Bone marrow (tissue), 2 donors: ENCODE measurements at regions not wholly inside any gene's neighbourhood (a gene's known extent, or its start where the extent isn't known, plus 50 kb on each side); places are given as distances from the start of the nearest gene placed in this dataset.
"Not testable (repeated sequence)": the region's sequence is repeated elsewhere in the genome, so short reads cannot be mapped to it uniquely, and the experiment has no call there.

ENCODE experiments used
- DNase-seq, 2 donors: peaks; one replicate each; lab custom pipeline; 2025; lab: John Stamatoyannopoulos, UW

GRCh38 chr15:53031469-53031868 lies 241.3 kb upstream of the ONECUT1 start:
- no peak for DNase-seq

DNA sequence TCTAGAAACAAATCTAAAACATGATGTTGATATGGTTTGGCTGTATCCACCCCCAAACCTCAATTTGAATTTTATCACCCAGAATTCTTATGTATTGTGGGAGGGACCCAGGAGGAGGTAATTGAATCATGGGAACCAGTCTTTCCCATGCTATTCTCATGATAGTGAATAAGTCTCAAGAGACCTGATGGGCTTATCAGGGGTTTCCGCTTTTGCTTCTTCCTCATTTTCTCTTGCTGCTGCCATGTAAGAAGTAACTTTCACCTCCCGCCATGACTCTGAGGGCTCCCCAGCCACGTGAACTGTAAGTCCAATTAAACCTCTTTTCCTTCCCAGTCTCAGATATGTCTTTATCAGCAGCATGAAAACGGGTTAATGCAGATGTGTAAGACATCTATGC lies 232.7 kb upstream of the ONECUT1 start:
- no peak for DNase-seq

- DNase-seq, result no peak
These were observed 223.2 kb upstream of the ONECUT1 start for GRCh38 chr15:53013329-53013728.

GRCh38 chr15:53011779-53012178 lies 221.6 kb upstream of the ONECUT1 start:
- DNase-seq, result not testable (repeated sequence)

DNA sequence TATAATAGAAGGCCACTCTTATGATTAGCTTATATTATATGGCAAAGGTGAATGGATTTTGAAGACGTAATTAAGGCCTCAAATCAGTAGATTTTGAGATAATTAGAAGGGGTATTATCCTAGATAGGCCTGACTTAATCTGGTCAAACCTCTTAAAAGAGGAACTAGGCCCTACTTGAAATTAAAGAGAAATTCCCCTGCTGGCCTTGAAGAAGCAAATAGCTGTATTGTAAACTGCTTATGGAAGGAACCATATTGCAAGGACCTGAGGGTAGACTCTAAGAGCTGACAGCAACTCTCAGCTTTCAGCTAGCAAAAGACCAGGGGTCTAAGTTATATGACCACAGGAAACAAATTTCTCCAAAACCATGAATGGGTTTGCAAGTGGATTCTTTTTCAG lies 219.0 kb upstream of the ONECUT1 start:
- no peak for DNase-seq

- DNase-seq, result no peak
These were observed 210.3 kb upstream of the ONECUT1 start for GRCh38 chr15:53000409-53000808.

- no peak for DNase-seq
These were observed 207.0 kb upstream of the ONECUT1 start for GRCh38 chr15:52997123-52997522.

- DNase-seq, result no peak
These were observed 204.2 kb upstream of the ONECUT1 start for GRCh38 chr15:52994290-52994689.

- no peak for DNase-seq
These were observed 194.4 kb upstream of the ONECUT1 start for GRCh38 chr15:52984507-52984906.

DNA sequence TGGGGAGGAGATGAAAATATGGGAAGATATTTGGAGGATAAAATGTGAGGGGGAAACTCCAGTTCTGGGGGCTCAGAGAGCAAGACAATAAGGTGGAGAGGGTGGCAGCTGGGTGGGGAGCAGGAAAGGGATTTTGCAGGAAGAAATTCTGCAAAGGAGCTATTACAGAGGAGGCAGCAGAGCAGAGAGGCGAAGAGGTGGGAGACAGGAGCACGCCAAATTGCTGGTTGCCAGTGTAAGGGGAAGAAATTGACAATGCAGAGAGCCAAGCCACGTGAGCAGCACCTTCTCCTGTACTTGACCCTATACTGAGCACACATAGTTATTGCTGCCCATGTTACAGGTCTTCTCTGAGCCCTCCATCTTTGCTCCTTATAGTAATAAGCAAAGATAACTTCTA lies 190.3 kb upstream of the ONECUT1 start:
- no peak for DNase-seq

DNA sequence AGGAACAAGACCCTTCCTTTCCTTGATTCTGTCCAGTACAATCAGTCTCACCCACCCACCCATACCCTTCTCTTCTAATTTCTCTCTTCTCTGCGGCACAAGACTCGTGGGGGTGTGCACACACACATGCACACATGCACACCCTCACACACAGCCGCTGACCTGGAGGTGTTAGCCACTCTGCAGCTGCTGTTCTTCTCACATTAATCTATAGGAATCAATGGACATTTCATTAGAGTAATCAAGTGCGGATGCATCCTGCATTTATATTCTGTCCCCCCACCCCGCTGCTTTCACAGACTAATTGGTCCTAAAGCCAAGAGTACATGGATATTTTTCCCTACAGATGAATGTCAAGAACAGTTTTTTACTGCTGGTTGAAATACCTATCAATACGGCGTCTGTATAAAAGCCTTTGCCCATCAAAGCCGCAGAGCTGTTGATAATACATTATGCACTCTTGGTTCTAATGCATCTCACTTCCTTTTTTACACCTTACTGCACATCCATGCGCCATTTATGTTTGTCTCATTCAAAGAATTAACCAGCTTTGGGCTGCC lies 186.5 kb upstream of the ONECUT1 start:
- DNase-seq, result no peak

DNA sequence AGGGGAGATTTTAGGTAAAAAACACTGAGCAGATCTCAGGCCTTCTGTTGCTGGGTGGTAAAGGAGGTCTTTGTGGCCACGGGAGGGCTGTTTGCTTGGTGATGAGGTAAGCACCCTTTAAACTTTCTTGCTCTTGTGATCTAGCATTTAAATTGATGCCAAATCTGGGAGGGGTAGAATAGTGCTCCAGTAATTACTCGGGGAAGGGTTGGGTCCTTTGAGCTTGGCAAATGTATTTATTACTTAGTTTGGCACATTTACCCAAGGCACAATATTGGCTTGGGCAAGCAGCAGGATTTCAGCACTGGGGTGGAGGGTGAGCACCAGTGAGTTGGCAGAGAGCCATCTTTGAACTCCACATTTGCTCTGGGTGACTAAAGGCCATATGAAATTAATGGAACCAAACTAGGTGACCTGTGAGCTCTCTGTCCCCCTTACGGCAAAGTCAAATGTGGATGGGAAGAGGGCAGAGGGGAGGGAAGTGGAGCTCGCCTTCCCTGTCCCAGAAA lies 185.9 kb upstream of the ONECUT1 start:
- no peak for DNase-seq

DNA sequence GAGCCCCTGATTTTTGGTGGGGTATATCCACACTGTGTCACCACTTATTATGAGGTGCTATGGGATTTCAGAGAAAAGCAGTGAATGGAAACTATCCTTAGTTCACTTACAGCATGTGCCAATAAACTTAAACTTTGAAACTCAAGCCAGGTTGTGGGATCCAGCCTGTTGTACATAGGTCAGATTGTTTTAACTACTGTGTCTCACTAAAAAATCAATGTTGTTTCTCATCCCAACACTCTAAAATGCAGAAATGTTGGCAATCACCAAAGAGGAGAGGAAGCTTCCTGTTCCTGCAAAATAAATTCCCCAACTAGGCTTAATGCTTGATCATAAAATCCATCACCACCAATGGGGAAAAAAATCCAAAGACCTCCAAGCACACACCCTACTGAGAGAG lies 173.7 kb upstream of the ONECUT1 start:
- DNase-seq, result no peak

- DNase-seq, result no peak
These were observed 170.1 kb upstream of the ONECUT1 start for GRCh38 chr15:52960283-52960682.

GRCh38 chr15:52943746-52944145 lies 153.6 kb upstream of the ONECUT1 start:
- DNase-seq, result no peak

GRCh38 chr15:52936489-52936888 lies 146.4 kb upstream of the ONECUT1 start:
- no peak for DNase-seq

- DNase-seq, result no peak
These were observed 135.0 kb upstream of the ONECUT1 start for GRCh38 chr15:52925130-52925529.

DNA sequence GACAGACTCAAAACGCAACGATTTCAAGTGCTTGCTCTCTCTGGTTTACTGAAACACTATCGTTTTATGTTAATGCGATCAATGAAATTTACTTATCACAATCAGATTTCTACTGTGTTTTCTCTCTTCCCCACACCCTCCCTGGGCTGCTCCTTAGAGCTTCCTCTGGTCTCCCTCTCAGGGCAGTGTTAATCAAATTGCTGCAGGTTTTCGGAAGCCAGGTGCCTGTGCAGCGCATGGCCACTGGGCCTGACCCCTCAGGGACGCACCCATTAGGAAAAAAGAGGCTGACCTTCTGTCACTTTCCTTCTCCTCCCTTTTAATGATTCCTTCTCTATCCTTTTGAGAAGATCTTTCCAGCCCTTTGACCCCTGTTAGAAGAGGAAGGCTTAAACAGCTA lies 134.5 kb upstream of the ONECUT1 start:
- no peak for DNase-seq

GRCh38 chr15:52923626-52924025 lies 133.5 kb upstream of the ONECUT1 start:
- no peak for DNase-seq

- no peak for DNase-seq
These were observed 132.7 kb upstream of the ONECUT1 start for GRCh38 chr15:52922871-52923270.

- DNase-seq, result no peak
These were observed 122.0 kb upstream of the ONECUT1 start for GRCh38 chr15:52912172-52912571.

DNA sequence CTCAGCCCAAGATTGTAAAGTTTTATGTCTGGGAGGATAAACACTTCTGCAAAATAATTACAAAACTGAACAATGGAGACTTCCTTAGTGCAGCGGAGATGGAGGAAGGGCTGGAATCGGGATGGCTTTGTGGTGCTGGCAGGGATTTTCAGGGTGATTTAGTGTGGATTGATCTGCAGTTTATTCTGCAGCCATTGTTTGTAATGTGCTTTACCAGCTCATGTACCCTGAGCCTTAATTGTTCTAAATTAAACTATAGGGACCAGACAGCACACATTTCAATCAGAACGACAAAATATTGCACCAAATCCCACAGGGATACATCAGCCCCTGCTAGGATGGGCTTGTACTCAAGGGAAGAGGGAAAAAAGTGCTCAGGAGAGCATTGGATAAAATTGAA lies 103.2 kb upstream of the ONECUT1 start:
- DNase-seq, result no peak

GRCh38 chr15:52879904-52880303 lies 89.8 kb upstream of the ONECUT1 start:
- no peak for DNase-seq

DNA sequence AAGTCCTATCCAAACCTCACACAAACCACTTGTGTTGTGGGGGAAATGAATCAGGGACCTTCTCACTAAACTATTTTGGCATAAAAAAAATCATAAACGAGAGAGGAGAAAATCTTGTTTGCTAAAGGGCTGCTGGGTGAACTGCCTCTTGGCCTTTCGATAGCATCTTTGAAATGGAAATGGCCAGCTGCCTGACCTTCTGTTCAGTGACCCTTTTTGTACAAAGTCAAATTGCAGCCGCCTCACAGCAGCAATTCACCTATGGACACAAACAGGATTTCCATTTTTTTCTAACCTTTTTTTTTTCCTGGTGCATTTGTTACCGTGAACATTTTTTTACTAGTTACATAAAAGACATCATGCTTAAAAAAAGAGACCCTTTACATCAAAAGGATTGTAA lies 89.0 kb upstream of the ONECUT1 start:
- no peak for DNase-seq
